SU-DHL-6 (cell line): ENCODE measurements at regions not wholly inside any gene's neighbourhood (a gene's known extent, or its start where the extent isn't known, plus 50 kb on each side); places are given as distances from the start of the nearest gene placed in this dataset.

Source experiments
- H2AFZ ChIP-seq: fragments of 200-600 bp; sonication (generic); 2 replicates; pipeline ENCODE4 v1.6.1; 2014; ENCODE audit warnings: low read depth, mild to moderate bottlenecking, moderate library complexity, mixed read lengths, antibody characterized with exemption, low read length; ENCODE audit not compliant: severe bottlenecking
- H3F3A ChIP-seq: fragments of 200-600 bp; shearing (Covaris generic); 2 replicates; pipeline ENCODE4 v1.6.0; 2016; ENCODE audit warnings: antibody characterized with exemption, mild to moderate bottlenecking; ENCODE audit not compliant: insufficient read depth
- H3K27ac ChIP-seq: fragments of 200-600 bp; sonication (generic); 2 replicates; pipeline ENCODE4 v1.5.1; 2016; ENCODE audit warnings: low read depth, mild to moderate bottlenecking, low read length, moderate library complexity, mixed read lengths
- H3K27me3 ChIP-seq: fragments of 200-600 bp; sonication (generic), shearing (Covaris generic); 2 replicates; pipeline ENCODE4 v1.6.0; 2014; ENCODE audit warnings: mild to moderate bottlenecking, low read length
- H3K36me3 ChIP-seq: fragments of 200-600 bp; sonication (generic); 2 replicates; pipeline ENCODE4 v1.6.1; 2014; ENCODE audit warnings: mild to moderate bottlenecking, low read length, mixed read lengths
- H3K4me2 ChIP-seq: fragments of 300-600, 200-600 bp; shearing (Covaris generic), sonication (generic); 2 replicates; pipeline ENCODE4 v1.6.0; 2014; ENCODE audit warnings: low read length, low read depth, mild to moderate bottlenecking; ENCODE audit not compliant: poor library complexity, severe bottlenecking
- H3K4me3 ChIP-seq: fragments of 200-600 bp; sonication (generic); 2 replicates; pipeline ENCODE4 v1.5.1; 2014; ENCODE audit warnings: antibody characterized with exemption, low read length, mild to moderate bottlenecking, mixed read lengths; ENCODE audit not compliant: insufficient read depth, poor library complexity, severe bottlenecking
- H3K79me2 ChIP-seq: fragments of 200-600 bp; sonication (generic); 2 replicates; pipeline ENCODE4 v1.6.1; 2014; ENCODE audit warnings: mild to moderate bottlenecking, low read length, moderate library complexity; ENCODE audit not compliant: insufficient read depth
- H3K9ac ChIP-seq: fragments of 200-600 bp; sonication (generic); 2 replicates; pipeline ENCODE4 v1.7.0; 2014; ENCODE audit warnings: mild to moderate bottlenecking, low read length
- H3K9me2 ChIP-seq: fragments of 200-600 bp; sonication (generic); replicated peaks from 2 replicates; pipeline ENCODE4 v1.6.1; 2014; ENCODE audit warnings: low read length; ENCODE audit not compliant: insufficient read depth
- H3K9me3 ChIP-seq: fragments of 200-600 bp; sonication (generic); 2 replicates; pipeline ENCODE4 v1.6.1; 2014; ENCODE audit warnings: low read length, mixed read lengths; ENCODE audit not compliant: insufficient read depth
- H4K20me1 ChIP-seq: fragments of 200-600 bp; sonication (generic); 2 replicates; pipeline ENCODE4 v1.6.1; 2014; ENCODE audit warnings: low read depth, mild to moderate bottlenecking, antibody characterized with exemption, low read length, moderate library complexity, mixed read lengths
- EZH2phosphoT487 ChIP-seq: fragments of 200-600 bp; sonication (generic), shearing (Covaris generic); conservative IDR thresholded peaks from 2 replicates; pipeline ENCODE4 v1.6.1; 2018; ENCODE audit warnings: mild to moderate bottlenecking, antibody characterized with exemption, low read length, moderate library complexity, mixed read lengths
- TF ChIP-seq, protein P1 (sequence below): fragments of 200-600 bp; sonication (generic); IDR thresholded peaks from one replicate; pipeline ENCODE4 v1.5.1; 2017; ENCODE audit warnings: antibody characterized with exemption, mild to moderate bottlenecking, low read length, moderate library complexity; ENCODE audit not compliant: insufficient read depth, poor library complexity, severe bottlenecking

DNA sequence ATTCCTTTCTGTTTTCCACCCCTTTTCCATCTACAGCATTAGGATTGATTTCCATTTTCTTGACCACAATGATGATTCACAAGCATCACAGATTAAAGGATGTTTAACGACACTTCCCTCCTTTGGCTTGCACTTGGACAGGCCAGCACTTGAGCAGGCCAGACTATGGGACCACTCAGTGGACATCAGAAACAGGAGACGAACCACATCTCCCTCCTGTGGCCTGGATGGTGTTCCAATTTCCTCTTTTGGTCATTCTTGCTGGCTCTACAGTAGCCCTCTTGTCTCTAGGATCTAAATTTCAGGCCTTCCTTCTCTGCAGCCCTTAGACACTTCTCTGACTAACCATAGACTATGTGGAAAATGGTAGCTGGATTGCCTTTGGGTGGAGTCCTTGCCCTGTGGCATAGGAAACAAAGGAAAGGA is 78.8 kb upstream of the BOC start:
- TF ChIP-seq, protein P1, sequence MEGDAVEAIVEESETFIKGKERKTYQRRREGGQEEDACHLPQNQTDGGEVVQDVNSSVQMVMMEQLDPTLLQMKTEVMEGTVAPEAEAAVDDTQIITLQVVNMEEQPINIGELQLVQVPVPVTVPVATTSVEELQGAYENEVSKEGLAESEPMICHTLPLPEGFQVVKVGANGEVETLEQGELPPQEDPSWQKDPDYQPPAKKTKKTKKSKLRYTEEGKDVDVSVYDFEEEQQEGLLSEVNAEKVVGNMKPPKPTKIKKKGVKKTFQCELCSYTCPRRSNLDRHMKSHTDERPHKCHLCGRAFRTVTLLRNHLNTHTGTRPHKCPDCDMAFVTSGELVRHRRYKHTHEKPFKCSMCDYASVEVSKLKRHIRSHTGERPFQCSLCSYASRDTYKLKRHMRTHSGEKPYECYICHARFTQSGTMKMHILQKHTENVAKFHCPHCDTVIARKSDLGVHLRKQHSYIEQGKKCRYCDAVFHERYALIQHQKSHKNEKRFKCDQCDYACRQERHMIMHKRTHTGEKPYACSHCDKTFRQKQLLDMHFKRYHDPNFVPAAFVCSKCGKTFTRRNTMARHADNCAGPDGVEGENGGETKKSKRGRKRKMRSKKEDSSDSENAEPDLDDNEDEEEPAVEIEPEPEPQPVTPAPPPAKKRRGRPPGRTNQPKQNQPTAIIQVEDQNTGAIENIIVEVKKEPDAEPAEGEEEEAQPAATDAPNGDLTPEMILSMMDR = no peak
- TF ChIP-seq EZH2phosphoT487 = no peak
- no peak overlapping the region for H3K4me2 ChIP-seq
- H3K27me3 ChIP-seq = no peaks in the 10 kb centered on the region
- H3K9ac ChIP-seq = no peak overlapping the region
- no peak overlapping the region for H3K4me3 ChIP-seq
- H3K79me2 ChIP-seq = no peaks in the 10 kb centered on the region
- no peaks in the 10 kb centered on the region for H3F3A ChIP-seq
- H2AFZ ChIP-seq = no peak overlapping the region
- no peaks in the 10 kb centered on the region for H3K36me3 ChIP-seq
- H3K9me2 ChIP-seq = no peaks in the 10 kb centered on the region
- no peaks in the 10 kb centered on the region for H3K9me3 ChIP-seq
- no peak overlapping the region for H3K27ac ChIP-seq
- H4K20me1 ChIP-seq = no peaks in the 10 kb centered on the region

DNA sequence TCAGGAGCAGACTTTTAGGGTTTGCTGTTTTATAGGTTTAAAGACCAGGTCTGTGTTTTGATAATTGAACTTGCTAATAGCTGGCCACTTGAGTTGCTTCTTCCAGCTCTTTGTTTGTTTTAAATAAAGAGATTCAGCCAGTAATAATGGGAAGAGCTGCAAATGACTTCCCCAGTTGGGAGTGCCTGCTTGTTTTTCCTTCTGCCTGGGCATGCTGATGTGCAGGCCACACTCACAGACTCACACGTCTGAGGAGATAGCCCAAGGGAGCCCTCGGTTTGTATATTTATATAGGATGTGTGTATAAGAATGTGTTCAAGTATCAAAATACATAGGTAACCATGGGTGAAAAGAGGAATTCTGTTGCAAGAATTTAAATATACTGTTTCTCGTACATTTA is 78.2 kb upstream of the BOC start:
- Histone ChIP-seq H3K9me2 (no peaks in the 10 kb centered on the region), H4K20me1 (no peaks in the 10 kb centered on the region), H2AFZ (no peak overlapping the region), H3K4me2 (no peak overlapping the region), H3F3A (no peaks in the 10 kb centered on the region), H3K9ac (no peak overlapping the region), H3K9me3 (no peaks in the 10 kb centered on the region), H3K27ac (no peak overlapping the region), H3K79me2 (no peaks in the 10 kb centered on the region), H3K27me3 (no peaks in the 10 kb centered on the region), H3K36me3 (no peaks in the 10 kb centered on the region), H3K4me3 (no peak overlapping the region)
- TF ChIP-seq EZH2phosphoT487 = no peak
- TF ChIP-seq, protein P1 = no peak

DNA sequence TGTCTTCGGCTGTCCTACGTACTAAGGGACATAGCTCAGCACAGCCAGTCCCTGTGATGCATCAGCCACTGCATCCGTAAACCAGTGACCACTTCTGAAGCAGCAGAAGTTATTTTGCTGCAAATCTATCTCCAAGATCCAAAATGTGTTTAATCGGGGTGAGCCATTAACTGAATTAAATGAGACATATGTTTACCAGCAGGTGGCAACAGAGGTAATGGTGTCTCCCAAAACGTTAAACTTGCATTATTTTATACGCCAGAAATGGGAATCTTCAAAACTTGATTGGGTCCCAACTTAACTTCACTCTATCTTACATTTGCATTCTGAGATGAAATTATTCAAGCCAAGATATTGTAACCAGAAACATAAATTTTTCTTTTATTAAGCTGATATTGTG is 75.3 kb upstream of the BOC start:
- Histone ChIP-seq H3K27me3 (no peaks in the 10 kb centered on the region), H3K9ac (no peak overlapping the region), H3K4me3 (no peak overlapping the region), H3K27ac (no peak overlapping the region), H3K79me2 (no peaks in the 10 kb centered on the region), H2AFZ (no peak overlapping the region), H3F3A (no peaks in the 10 kb centered on the region), H4K20me1 (no peaks in the 10 kb centered on the region), H3K4me2 (no peak overlapping the region), H3K9me3 (no peaks in the 10 kb centered on the region), H3K36me3 (no peaks in the 10 kb centered on the region), H3K9me2 (no peaks in the 10 kb centered on the region)
- no peak for TF ChIP-seq EZH2phosphoT487
- TF ChIP-seq, protein P1 = peak; percentile 35
